Activated CD4-positive, alpha-beta T cell treated with anti-CD3 and anti-CD28 coated beads, Interleukin-2, amount 10 ng/mL, durations not matched to agents 7 days and 5 days (primary cell): ENCODE measurements at regions not wholly inside any gene's neighbourhood (a gene's known extent, or its start where the extent isn't known, plus 50 kb on each side); places are given as distances from the start of the nearest gene placed in this dataset.

Experiments
- CTCF ChIA-PET: fragments of 350-600 bp; sonication (Branson Sonifier 250); formaldehyde crosslinking; loops from one replicate; lab custom pipeline; 2021; ENCODE audit warnings: antibody characterized with exemption; lab: Charles Lee
- POLR2A ChIA-PET: fragments of 350-600 bp; sonication (Branson Sonifier 250); formaldehyde crosslinking; loops from one replicate; lab custom pipeline; 2021; ENCODE audit warnings: antibody characterized with exemption; lab: Charles Lee
- DNase-seq: peaks from one replicate; pipeline ENCODE4 v3.0.0-alpha.2; 2020
- H3K27ac Mint-ChIP-seq: one replicate; pipeline ENCODE4 v1.8.0; 2021; ENCODE audit warnings: mild to moderate bottlenecking, moderate library complexity, mixed read lengths
- H3K27me3 Mint-ChIP-seq: one replicate; pipeline ENCODE4 v1.8.0; 2021; ENCODE audit warnings: mixed read lengths
- H3K36me3 Mint-ChIP-seq: one replicate; pipeline ENCODE4 v1.8.0; 2021; ENCODE audit warnings: low read depth, mixed read lengths
- H3K4me1 Mint-ChIP-seq: one replicate; pipeline ENCODE4 v1.8.0; 2021; ENCODE audit warnings: mixed read lengths
- H3K4me3 Mint-ChIP-seq: one replicate; pipeline ENCODE4 v1.8.0; 2021; ENCODE audit warnings: mild to moderate bottlenecking, moderate library complexity, mixed read lengths
- H3K9me3 Mint-ChIP-seq: one replicate; pipeline ENCODE4 v1.8.0; 2021; ENCODE audit warnings: mixed read lengths

DNA sequence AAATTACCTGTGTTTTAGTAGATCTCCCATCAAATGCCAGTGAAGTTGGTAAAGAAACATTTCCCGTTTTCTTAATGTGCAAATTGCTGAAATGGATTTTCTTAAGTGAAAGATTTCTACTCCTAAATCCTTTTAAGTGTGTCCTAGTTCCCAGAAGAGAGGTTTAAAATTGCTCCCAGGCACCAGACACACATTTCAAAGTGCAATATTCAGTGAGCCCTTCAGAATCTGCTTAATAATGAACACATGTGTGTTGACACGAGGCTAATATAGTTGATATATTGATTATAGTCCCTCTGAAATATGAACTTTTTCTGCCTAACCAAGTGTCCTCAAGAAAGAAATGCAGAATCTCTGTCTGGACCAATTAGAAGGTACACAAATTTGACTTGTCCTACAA lies 861.7 kb upstream of the CNTNAP5 start:
- Mint-ChIP-seq H3K4me3 (no peak overlapping the region), H3K27ac (no peak overlapping the region), H3K4me1 (no peaks in the 10 kb centered on the region), H3K36me3 (no peaks in the 10 kb centered on the region), H3K9me3 (peaks cover 4% of the 10 kb centered on the region), H3K27me3 (no peaks in the 10 kb centered on the region)
- DNase-seq: no peak
- ChIA-PET CTCF (no interaction called here), POLR2A (no interaction called here)

DNA sequence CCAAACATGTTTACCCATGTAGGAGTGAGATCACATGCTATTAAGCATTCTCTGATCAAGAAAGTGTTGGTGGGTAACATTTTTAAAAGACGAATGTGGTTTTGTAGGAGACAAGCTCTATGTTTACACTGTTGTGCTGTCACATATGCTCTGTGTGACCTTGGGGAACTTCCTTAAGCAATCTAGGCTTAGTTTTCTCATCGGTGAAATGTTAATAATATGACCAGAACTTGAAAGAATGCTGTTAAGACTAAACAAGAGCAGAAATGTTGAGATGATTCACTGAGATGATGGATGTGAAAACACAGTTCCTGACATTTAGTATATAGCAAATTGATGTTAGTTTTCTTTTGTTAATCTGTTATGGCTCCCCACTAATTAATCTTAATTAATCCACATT lies 860.9 kb upstream of the CNTNAP5 start:
- Mint-ChIP-seq H3K4me1 (no peaks in the 10 kb centered on the region), H3K27me3 (no peaks in the 10 kb centered on the region), H3K9me3 (peaks cover 4% of the 10 kb centered on the region), H3K4me3 (no peak overlapping the region), H3K27ac (no peak overlapping the region), H3K36me3 (no peaks in the 10 kb centered on the region)
- ChIA-PET CTCF (no interaction called here), POLR2A (no interaction called here)
- DNase-seq: no peak

DNA sequence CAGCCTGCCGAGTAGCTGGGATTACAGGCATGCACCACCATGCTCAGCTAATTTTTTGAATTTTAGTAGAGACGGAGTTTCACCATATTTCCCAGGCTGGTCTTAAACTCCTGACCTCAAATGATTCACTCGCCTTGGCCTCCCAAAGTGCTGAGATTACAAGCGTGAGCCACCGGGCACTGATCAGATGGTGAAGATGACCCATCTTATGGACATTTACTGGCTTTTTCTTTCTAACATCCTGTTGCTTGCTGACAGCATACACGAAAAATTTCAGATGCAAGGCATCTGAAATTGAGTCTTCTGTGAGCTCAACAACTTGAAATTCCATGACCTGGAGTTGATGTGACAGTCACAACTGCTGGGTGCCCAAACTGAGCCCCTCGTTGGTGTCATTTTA lies 859.5 kb upstream of the CNTNAP5 start:
- DNase-seq: no peak
- CTCF ChIA-PET: no interaction called here
- Mint-ChIP-seq H3K4me3 (no peak overlapping the region), H3K27me3 (no peaks in the 10 kb centered on the region), H3K4me1 (no peaks in the 10 kb centered on the region), H3K27ac (no peak overlapping the region), H3K9me3 (peaks cover 8% of the 10 kb centered on the region), H3K36me3 (no peaks in the 10 kb centered on the region)
- POLR2A ChIA-PET: no interaction called here

DNA sequence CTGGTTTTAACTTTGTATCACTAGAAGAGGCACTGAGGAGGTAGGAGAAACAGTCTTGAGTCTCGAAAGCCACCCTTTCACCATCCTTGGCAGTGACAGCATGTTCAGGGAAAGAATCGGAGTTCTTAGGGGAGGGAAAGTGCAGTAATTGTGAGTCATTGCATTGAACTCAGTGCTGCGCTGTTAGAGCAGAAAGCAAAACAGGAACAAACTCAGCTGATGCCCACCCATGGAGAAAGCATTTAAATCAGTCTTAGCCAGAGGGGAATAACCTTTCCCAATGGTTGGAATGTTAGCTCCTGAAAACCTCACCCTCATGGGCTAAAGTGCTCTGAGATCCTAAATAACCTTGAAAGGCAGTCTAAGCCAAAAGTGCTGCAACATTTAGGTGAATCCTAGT lies 845.6 kb upstream of the CNTNAP5 start:
- CTCF ChIA-PET: no interaction called here
- POLR2A ChIA-PET: no interaction called here

DNA sequence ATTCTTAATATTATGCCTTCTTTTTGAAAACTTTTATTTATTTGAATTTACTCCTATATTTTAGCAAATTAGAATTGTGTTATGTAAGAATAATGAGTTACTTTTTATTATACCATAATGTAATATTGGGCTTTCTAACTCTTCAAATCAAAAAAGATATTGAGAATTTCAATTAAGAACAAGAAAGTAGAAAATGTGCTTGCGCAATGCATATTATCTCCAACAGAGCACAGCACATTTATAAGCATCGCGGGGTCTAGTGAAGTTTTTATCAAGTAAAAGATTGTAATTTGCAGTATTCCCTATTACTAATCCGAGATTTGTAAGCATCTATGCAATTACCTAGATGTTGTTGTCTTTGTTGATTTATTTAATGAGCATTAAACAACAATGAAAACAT lies 829.1 kb upstream of the CNTNAP5 start:
- Mint-ChIP-seq H3K9me3 (peaks cover 12% of the 10 kb centered on the region), H3K4me3 (no peak overlapping the region), H3K27ac (no peak overlapping the region), H3K4me1 (no peaks in the 10 kb centered on the region), H3K27me3 (no peaks in the 10 kb centered on the region), H3K36me3 (no peaks in the 10 kb centered on the region)
- ChIA-PET POLR2A (no interaction called here), CTCF (no interaction called here)
- DNase-seq: no peak

More for the DNA sequence above, 845.6 kb upstream of the CNTNAP5 start:
- Mint-ChIP-seq H3K36me3 (no peaks in the 10 kb centered on the region), H3K27me3 (no peaks in the 10 kb centered on the region), H3K9me3 (peaks cover 8% of the 10 kb centered on the region), H3K4me1 (no peaks in the 10 kb centered on the region), H3K4me3 (no peak overlapping the region), H3K27ac (no peak overlapping the region)
- DNase-seq: no peak

DNA sequence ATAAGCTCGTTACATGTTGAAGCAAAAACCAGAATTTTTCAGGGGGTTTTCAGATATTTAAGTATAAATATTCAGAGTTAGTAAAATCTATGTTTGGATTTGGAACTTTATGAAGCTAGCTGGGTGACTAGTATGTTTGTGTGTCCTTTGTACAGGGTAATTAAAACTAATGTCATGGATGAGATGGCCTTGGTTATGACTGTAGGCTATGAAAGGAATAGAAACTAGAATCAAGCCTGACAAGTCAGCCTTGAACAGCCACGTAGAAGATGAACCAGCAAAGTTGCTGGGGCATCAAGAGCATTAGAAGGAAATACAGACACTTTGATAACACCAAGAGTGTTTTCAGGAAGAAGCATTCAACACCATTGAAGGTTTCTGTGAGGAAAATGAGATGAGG lies 825.1 kb upstream of the CNTNAP5 start:
- Mint-ChIP-seq H3K9me3 (peaks cover 18% of the 10 kb centered on the region), H3K27ac (no peak overlapping the region), H3K4me1 (no peaks in the 10 kb centered on the region), H3K36me3 (no peaks in the 10 kb centered on the region), H3K27me3 (no peaks in the 10 kb centered on the region), H3K4me3 (no peak overlapping the region)
- DNase-seq: no peak
- POLR2A ChIA-PET: no interaction called here
- CTCF ChIA-PET: no interaction called here

DNA sequence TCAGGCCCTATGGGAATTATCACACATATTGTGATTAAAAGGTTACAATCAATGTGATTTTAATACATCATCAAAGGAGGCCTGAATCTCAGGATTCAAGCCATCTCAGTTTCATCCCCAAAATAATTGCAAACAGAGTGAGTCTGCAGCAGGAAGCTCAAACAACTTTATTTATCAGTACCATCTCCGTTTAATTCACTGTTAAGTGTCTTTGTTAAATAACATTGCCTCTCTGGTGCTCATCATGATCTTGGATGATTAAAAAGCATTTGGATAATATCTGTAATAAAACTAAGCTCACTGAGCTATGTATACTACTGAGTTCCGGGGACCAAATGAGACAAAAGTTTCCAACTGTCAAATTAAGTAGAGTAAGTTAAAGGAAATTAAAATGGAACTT lies 817.8 kb upstream of the CNTNAP5 start:
- no peaks in the 10 kb centered on the region for H3K27me3 Mint-ChIP-seq
- H3K9me3 Mint-ChIP-seq: peaks cover 5% of the 10 kb centered on the region
- H3K36me3 Mint-ChIP-seq: no peaks in the 10 kb centered on the region
- H3K27ac Mint-ChIP-seq: no peak overlapping the region
- H3K4me1 Mint-ChIP-seq: no peaks in the 10 kb centered on the region
- CTCF ChIA-PET: no interaction called here
- DNase-seq: no peak
- no peak overlapping the region for H3K4me3 Mint-ChIP-seq
- POLR2A ChIA-PET: no interaction called here

DNA sequence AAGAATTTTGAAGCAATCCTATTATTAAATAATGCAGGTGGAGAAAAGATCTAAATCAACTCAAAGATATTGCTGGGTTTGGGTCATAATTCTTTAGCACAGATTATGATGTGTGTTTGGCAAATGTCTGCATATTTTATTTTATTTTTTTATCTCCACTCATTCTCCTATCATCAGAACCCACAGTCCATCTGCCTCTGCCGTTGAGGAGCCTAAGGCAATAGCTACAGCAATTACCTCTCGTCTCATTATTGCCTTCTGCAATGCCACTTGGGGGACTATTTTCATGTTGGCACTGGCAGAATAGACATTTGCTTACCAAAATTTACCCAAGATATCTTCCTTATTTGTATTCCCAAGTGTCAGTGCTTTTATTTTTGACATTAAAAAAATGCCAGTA lies 815.9 kb upstream of the CNTNAP5 start:
- DNase-seq: no peak
- Mint-ChIP-seq H3K27ac (no peak overlapping the region), H3K36me3 (no peaks in the 10 kb centered on the region), H3K4me3 (no peak overlapping the region), H3K4me1 (no peaks in the 10 kb centered on the region), H3K9me3 (no peaks in the 10 kb centered on the region), H3K27me3 (no peaks in the 10 kb centered on the region)
- ChIA-PET CTCF (interaction anchor here (0.5 kb wide), 1 partner anchor 241 kb away, joined by 5 read pairs; no protein-coding TSS in a partner anchor), POLR2A (no interaction called here)

DNA sequence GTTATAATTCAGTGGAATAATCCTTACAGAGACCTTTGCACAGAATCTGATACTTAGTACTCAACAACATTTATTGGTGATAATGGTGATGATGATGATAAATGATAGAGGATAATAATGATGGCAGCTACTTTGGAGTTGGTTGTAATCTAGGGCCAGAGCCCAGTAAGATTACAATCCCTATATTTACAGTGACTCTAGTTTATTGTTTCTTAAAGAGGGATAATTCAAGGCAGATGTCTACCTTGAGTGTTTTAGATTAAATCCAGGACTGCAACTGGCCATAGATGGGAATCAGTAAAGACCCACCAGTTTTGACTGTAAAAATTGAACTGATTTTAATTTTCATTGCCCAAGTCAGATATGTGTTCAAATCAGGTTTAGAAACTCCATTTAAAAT lies 813.9 kb upstream of the CNTNAP5 start:
- no peak for DNase-seq
- Mint-ChIP-seq H3K4me1 (no peaks in the 10 kb centered on the region), H3K27ac (no peak overlapping the region), H3K9me3 (peaks cover 5% of the 10 kb centered on the region), H3K4me3 (no peak overlapping the region), H3K36me3 (no peaks in the 10 kb centered on the region), H3K27me3 (no peaks in the 10 kb centered on the region)
- ChIA-PET POLR2A (no interaction called here), CTCF (no interaction called here)

DNA sequence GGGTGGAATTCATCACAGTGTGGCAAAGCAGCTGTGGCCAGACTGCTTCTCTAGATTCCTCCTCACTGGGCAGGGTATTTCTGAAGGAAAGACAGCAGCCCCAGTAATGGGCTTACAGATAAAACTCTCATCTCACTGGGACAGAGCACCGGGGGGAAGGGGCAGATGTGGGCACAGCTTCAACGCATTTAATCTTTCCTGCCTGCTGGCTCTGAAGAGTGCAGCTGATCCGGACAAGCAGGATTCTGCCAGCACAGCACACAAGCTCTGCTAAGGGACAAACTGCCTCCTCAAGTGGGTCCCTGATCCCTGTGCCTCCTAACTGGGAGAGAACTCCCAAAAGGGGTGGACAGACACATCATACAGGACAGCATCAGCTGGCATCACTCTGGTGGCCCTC lies 779.9 kb upstream of the CNTNAP5 start:
- Mint-ChIP-seq H3K4me3 (no peak overlapping the region), H3K36me3 (no peaks in the 10 kb centered on the region), H3K9me3 (peaks cover 21% of the 10 kb centered on the region), H3K4me1 (no peaks in the 10 kb centered on the region), H3K27me3 (no peaks in the 10 kb centered on the region), H3K27ac (no peak overlapping the region)
- DNase-seq: no peak
- ChIA-PET CTCF (no interaction called here), POLR2A (no interaction called here)

DNA sequence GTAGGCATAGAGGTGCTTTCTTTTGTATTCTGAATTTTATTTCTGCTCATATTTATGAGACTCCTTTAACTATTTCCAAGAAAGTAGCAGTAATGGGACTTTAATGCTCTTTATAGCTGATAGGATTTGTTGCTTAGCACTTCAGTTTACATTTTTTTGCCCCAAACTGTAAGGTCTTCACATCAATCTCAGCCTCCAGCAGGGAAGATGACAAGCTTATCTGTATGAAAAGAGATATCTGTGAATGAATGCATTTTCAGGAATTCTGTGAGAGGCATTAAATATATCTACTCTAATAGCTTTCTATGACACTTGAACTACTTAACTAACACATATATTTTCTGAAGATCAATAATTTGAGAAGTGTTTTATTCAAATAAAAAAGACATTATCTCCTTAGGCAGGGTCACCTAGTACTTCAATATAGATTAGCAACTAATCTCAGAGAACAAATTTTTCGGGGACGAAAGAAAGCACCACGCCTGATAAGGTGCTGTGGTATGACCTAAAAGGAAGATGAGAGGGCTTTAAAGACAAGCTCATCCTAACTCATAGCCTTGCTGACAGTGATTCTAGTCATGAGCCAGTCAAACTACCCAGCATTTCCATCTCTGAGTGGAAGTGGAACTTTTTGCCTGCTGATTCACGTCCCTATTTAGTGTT lies 766.1 kb upstream of the CNTNAP5 start:
- peaks cover 16% of the 10 kb centered on the region for H3K9me3 Mint-ChIP-seq
- CTCF ChIA-PET: no interaction called here
- H3K4me1 Mint-ChIP-seq: no peaks in the 10 kb centered on the region
- no peak for DNase-seq
- H3K4me3 Mint-ChIP-seq: no peak overlapping the region
- no peak overlapping the region for H3K27ac Mint-ChIP-seq
- no peaks in the 10 kb centered on the region for H3K27me3 Mint-ChIP-seq
- H3K36me3 Mint-ChIP-seq: no peaks in the 10 kb centered on the region
- POLR2A ChIA-PET: no interaction called here

DNA sequence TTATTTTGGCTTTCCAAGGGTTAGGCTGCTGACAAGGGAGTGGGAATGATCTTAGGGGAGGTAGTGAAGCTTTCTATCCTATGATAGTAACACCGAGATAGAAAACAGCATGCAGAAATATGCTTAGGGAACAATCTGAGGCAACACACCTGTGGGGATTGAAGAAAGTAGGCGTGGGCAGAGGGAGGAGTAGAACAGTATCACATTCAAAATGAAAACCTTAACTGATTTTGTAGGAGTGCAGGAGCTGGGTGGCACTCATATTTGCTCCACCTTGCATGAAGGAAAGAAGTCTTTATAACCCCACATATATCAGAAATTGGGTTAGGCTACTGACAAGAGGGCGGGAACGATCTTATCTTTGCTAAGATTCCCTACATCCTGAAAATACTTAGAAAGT lies 762.2 kb upstream of the CNTNAP5 start:
- ChIA-PET POLR2A (no interaction called here), CTCF (no interaction called here)
- H3K36me3 Mint-ChIP-seq: no peaks in the 10 kb centered on the region
- no peaks in the 10 kb centered on the region for H3K27me3 Mint-ChIP-seq
- H3K4me1 Mint-ChIP-seq: no peaks in the 10 kb centered on the region
- no peak for DNase-seq
- no peak overlapping the region for H3K27ac Mint-ChIP-seq
- peaks cover 8% of the 10 kb centered on the region for H3K9me3 Mint-ChIP-seq
- no peak overlapping the region for H3K4me3 Mint-ChIP-seq

DNA sequence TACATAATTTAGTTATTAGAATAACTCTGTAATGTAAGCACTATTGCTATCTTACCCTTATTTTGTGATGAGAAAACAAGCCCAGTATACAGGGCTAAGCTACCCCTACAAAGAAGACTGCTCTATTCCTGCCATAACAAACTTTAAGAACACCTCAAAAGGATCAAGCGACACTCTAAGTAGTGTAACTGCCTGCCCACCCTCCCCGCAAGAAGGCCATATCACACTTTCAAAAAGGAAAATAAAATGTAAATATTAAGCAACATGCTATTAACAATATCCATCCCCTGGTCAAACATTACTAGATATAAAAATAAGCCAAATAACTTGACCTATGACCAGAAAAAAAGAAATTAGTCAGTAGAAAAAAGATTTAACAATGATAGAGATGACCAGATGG lies 741.7 kb upstream of the CNTNAP5 start:
- no peaks in the 10 kb centered on the region for H3K36me3 Mint-ChIP-seq
- no peak overlapping the region for H3K4me3 Mint-ChIP-seq
- no peaks in the 10 kb centered on the region for H3K4me1 Mint-ChIP-seq
- ChIA-PET POLR2A (no interaction called here), CTCF (no interaction called here)
- no peak for DNase-seq
- no peaks in the 10 kb centered on the region for H3K9me3 Mint-ChIP-seq
- H3K27ac Mint-ChIP-seq: no peak overlapping the region
- no peaks in the 10 kb centered on the region for H3K27me3 Mint-ChIP-seq

DNA sequence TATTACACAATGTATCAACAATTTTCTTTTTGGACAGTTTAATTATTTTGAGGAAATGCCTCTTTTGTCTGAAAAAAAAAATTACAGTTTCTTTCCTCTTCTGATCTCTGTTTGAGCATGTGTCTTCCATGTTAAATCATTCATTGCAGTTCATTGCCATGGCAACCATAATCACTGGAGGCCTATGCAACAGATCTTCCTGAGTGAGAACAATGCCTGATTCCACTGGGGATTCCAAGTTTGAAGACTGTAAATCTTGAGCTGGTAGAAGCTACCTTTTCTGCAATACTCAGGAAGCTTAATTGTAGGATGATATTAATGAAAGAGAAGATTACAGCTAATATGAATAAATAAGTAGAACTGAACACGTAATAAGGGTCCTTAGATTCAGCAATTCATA lies 721.4 kb upstream of the CNTNAP5 start:
- CTCF ChIA-PET: no interaction called here
- H3K4me3 Mint-ChIP-seq: no peak overlapping the region
- no peaks in the 10 kb centered on the region for H3K4me1 Mint-ChIP-seq
- peaks cover 13% of the 10 kb centered on the region for H3K9me3 Mint-ChIP-seq
- no peaks in the 10 kb centered on the region for H3K27me3 Mint-ChIP-seq
- POLR2A ChIA-PET: no interaction called here
- no peaks in the 10 kb centered on the region for H3K36me3 Mint-ChIP-seq
- no peak for DNase-seq
- H3K27ac Mint-ChIP-seq: no peak overlapping the region
